HFF-Myc (cell line): ENCODE measurements at regions not wholly inside any gene's neighbourhood (a gene's known extent, or its start where the extent isn't known, plus 50 kb on each side); places are given as distances from the start of the nearest gene placed in this dataset.

Source experiments
- DNase-seq: peaks from one replicate; pipeline ENCODE4 v3.0.0-alpha.2; 2011; ENCODE audit warnings: low read depth; ENCODE audit errors: extremely low read depth
- H3K4me3 ChIP-seq: replicated peaks from 2 replicates; pipeline ENCODE4 v1.5.1; 2011; ENCODE audit warnings: low read depth, mild to moderate bottlenecking, control low read depth, low read length
- TF ChIP-seq, protein P1 (sequence below): IDR thresholded peaks from 2 replicates; pipeline ENCODE4 v1.5.1; 2012; ENCODE audit warnings: mild to moderate bottlenecking, low read depth, low read length, control low read depth; ENCODE audit errors: missing control alignments

DNA sequence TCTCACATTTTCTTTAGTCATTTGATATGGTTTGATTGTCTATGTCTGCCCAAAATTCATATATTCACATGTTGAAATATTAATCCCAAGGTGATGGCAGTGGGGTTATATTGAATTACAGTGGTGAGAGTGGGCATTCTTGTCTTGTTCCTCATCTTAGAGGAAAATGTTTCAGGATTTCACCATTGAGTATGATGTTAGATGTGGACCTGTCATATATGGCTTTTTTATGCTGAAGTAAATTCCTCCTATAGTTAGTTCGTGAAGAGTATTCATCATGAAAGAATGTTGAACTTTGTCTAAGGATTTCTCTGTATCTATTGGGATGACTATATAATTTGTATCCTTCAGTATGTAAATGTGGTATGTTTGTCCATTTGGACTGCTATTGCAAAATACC, 512.3 kb upstream of the EPHA5 start:
- TF ChIP-seq, protein P1, sequence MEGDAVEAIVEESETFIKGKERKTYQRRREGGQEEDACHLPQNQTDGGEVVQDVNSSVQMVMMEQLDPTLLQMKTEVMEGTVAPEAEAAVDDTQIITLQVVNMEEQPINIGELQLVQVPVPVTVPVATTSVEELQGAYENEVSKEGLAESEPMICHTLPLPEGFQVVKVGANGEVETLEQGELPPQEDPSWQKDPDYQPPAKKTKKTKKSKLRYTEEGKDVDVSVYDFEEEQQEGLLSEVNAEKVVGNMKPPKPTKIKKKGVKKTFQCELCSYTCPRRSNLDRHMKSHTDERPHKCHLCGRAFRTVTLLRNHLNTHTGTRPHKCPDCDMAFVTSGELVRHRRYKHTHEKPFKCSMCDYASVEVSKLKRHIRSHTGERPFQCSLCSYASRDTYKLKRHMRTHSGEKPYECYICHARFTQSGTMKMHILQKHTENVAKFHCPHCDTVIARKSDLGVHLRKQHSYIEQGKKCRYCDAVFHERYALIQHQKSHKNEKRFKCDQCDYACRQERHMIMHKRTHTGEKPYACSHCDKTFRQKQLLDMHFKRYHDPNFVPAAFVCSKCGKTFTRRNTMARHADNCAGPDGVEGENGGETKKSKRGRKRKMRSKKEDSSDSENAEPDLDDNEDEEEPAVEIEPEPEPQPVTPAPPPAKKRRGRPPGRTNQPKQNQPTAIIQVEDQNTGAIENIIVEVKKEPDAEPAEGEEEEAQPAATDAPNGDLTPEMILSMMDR = no peak
- H3K4me3 ChIP-seq = no peak overlapping the region
- DNase-seq = no peak

DNA sequence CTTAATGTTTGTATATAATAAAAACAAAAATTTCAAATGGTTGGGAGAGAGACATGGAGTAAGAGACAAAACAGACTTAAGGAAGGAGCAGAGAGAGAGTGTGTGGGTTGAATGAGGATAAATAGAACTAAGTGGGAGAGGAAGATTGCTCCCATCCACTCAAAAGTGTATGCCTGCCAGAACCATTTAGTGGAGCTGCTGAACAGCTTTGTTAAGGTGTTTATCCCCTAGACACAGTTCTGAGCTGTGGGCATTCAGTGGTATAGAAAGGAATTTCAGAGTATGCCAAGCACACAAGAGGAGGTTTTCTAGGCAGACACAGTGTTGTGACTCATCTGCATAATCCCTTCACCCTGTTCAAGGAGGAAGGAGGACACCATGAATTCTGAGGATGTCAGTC, 508.6 kb upstream of the EPHA5 start:
- no peak overlapping the region for H3K4me3 ChIP-seq
- TF ChIP-seq, protein P1 = no peak
- DNase-seq = no peak

DNA sequence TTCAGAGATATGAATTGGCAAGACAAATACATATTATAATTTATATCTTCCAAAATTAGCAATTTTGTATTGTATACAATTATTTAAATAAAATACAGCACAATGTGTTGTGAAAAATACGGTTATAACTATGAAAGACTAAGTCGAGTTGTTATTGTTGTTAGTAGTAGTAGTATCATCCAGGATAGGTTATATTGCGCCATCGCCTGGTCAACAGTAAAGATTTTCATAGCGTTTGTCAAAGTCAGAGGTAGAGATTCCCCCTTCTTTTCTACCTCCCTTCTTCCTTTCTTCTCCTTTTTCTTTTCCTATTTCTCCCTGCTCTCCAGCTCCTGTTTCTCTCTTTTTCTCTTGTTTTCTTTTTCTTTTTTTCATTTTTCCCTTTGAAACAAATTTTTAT, 499.1 kb upstream of the EPHA5 start:
- H3K4me3 ChIP-seq = no peak overlapping the region
- no peak for DNase-seq
- TF ChIP-seq, protein P1 = no peak

DNA sequence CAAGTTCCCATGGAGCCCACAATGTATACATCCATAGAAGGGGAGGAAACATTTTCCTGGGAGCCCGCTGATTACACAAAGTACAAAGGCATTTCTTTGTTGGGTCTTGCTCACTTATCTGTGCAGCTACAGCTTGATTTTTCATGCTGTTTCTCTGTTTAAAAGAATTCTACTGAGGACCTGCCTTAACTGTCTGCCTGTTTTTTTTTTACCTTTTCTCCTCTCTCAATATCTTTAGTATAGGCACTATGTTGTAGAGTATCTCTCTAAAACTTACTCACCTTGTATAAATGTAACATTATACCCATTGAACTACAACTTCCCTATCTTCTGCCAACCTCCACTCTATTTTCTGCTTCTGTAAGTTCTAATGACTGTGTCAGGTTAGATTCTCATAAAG, 494.6 kb upstream of the EPHA5 start:
- no peak for DNase-seq
- H3K4me3 ChIP-seq = no peak overlapping the region
- TF ChIP-seq, protein P1 = no peak

DNA sequence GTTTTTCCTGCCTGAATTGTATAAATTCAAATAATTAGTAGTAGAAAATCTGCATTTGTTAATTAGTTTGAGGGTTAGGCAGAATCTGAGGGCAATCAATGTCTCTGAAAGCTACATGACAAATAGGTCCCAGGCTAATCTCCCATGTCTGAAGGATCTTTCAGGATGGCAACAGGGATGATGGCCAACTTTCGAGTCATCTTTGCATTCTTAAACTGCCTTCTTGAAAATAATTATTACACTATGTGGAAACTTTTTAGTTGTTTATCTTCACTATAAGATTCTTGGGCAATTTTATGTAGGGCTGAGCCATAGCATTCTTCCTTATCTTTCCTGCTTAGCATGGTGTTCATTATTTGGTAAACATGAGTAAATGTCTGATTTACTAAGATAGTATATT, 490.3 kb upstream of the EPHA5 start:
- TF ChIP-seq, protein P1 = no peak
- no peak for DNase-seq
- H3K4me3 ChIP-seq = no peak overlapping the region

DNA sequence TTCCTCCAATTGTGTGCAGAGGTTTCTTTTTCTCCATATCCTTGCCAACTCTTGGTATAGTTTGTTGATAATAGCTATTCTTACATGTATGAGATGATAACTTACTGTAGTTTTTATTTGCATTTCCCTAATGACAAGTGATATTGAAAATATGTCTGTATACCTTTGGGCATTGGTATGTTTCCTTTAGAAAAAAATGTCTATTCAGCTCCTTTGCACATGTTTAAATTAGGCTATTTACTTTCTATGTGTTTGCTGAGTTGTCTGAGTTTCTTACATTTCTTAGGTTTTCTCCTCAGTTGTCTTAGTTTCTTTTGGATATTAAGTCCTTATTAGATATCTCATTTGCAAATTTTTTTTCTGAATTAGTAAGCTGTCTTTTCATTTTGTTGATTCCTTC, 487.3 kb upstream of the EPHA5 start:
- H3K4me3 ChIP-seq = no peak overlapping the region

DNA sequence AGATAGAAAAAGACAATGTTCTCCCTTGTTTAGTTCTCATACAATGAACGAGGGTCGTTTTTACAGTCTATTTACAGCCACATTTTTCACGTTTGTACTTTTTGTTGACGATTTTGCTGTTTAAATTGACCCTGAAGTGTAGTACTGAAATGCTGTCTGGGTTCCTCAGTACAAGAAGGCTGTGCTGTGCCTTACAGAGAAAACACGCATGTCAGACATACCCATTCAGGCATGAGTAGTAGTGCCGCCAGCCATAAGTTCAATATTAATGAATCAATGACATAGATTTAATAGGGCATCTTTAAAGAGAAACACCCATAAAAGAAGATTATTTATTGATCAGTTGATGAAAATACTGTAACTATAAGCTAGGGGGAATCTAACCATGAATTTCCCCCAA, 459.8 kb upstream of the EPHA5 start:
- TF ChIP-seq, protein P1 = no peak
- H3K4me3 ChIP-seq = no peak overlapping the region
- DNase-seq = no peak

More for the DNA sequence above, 487.3 kb upstream of the EPHA5 start:
- TF ChIP-seq, protein P1 = no peak
- no peak for DNase-seq
